ENCODE measurements at regions not wholly inside any gene's neighbourhood (a gene's known extent, or its start where the extent isn't known, plus 50 kb on each side); places are given as distances from the start of the nearest gene placed in this dataset.

DNA sequence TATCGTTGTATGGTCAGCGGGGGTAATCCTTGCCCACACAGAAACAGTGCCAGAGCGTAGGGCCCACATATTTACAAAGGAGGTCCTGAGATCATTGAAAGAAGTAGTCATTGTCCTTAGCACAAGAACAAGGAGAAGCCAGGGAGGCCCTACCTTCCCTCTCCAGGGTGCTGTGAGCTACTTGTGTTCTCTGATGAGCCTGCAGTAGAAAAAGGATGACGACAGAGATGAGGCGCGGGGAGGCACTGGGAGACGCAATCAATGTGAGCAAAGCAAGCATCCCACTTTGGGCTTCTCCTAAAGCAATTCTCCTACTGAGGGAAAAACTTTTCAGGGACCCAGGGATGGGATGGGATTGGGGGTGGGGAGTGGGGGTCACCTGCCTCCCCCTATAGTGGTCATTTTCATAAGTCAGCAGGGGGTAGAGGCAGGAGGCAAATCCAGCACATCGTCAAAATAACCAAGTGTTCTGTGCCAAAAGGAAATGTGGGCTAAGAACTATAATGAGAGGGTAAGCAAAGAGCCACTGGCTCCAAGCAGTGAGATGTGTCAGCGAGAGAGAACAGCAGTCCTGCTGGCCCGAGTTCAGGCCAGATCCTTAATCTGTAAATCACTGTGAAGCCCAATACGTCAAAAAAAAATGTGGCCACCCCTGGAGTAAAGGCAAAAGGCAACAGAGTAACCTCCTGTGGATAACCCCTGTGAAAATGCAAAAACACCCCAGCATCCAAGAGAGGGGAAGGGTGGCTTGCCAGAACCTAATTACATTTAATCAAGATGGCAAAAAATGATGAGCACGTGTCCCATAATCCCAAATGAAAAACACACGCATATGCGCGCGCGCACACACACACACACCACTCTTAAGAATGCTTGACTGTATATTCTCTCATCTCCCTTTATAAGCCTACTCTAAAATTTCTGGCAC, 136.6 kb upstream of the HHIP start:
- TF ChIP-seq, protein P1, sequence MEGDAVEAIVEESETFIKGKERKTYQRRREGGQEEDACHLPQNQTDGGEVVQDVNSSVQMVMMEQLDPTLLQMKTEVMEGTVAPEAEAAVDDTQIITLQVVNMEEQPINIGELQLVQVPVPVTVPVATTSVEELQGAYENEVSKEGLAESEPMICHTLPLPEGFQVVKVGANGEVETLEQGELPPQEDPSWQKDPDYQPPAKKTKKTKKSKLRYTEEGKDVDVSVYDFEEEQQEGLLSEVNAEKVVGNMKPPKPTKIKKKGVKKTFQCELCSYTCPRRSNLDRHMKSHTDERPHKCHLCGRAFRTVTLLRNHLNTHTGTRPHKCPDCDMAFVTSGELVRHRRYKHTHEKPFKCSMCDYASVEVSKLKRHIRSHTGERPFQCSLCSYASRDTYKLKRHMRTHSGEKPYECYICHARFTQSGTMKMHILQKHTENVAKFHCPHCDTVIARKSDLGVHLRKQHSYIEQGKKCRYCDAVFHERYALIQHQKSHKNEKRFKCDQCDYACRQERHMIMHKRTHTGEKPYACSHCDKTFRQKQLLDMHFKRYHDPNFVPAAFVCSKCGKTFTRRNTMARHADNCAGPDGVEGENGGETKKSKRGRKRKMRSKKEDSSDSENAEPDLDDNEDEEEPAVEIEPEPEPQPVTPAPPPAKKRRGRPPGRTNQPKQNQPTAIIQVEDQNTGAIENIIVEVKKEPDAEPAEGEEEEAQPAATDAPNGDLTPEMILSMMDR (IDR thresholded peaks at IDR 0.05) = no peak
- no peak for TF ChIP-seq POLR2A (IDR thresholded peaks at IDR 0.05)
